ENCODE measurements at regions not wholly inside any gene's neighbourhood (a gene's known extent, or its start where the extent isn't known, plus 50 kb on each side); places are given as distances from the start of the nearest gene placed in this dataset.

- no peak overlapping the region for H3K4me2 ChIP-seq (ENCODE audit: low read depth, low read length)
- H3K27ac ChIP-seq (ENCODE audit: low read length): no peak overlapping the region
- DNase-seq: no peak
- H3K36me3 ChIP-seq (replicated peaks; ENCODE audit: insufficient read depth, low read length): no peaks in the 10 kb centered on the region
- no peak overlapping the region for H3K4me3 ChIP-seq (ENCODE audit: low read length)
- no peaks in the 10 kb centered on the region for H3K9me3 ChIP-seq (replicated peaks; ENCODE audit: insufficient read depth, low read length)
- no peaks in the 10 kb centered on the region for H4K20me1 ChIP-seq (ENCODE audit: insufficient read depth, low read length)
- no peaks in the 10 kb centered on the region for H3K79me2 ChIP-seq (ENCODE audit: low read length)
- no peak for TF ChIP-seq EZH2 (optimal IDR thresholded peaks at IDR 0.05; ENCODE audit: low read depth, low read length)
- no peak for TF ChIP-seq CTCF (IDR thresholded peaks at IDR 0.05; ENCODE audit: low read length)
- TF ChIP-seq EZH2phosphoT487 (IDR thresholded peaks at IDR 0.05; ENCODE audit: low read length): no peak
- H2AFZ ChIP-seq (ENCODE audit: low read length): no peak overlapping the region
- H3F3A ChIP-seq (ENCODE audit: insufficient read depth, low read length): no peaks in the 10 kb centered on the region
- H3K9ac ChIP-seq (ENCODE audit: low read length): no peak overlapping the region
- H3K9me2 ChIP-seq (replicated peaks; ENCODE audit: insufficient read depth, low read length): no peaks in the 10 kb centered on the region
- H3K27me3 ChIP-seq (replicated peaks; ENCODE audit: insufficient read depth, low read length): peaks cover 66% of the 10 kb centered on the region
- H3K4me1 ChIP-seq (ENCODE audit: low read length): no peaks in the 10 kb centered on the region
These were observed 133.8 kb downstream of the BRD1 start for GRCh38 chr22:49693848-49694247.

- H3K79me2 ChIP-seq (ENCODE audit: low read length): no peaks in the 10 kb centered on the region
- H3K9me2 ChIP-seq (replicated peaks; ENCODE audit: insufficient read depth, low read length): no peaks in the 10 kb centered on the region
- no peak overlapping the region for H3K9ac ChIP-seq (ENCODE audit: low read length)
- TF ChIP-seq EZH2phosphoT487 (IDR thresholded peaks at IDR 0.05; ENCODE audit: low read length) (no peak), CTCF (IDR thresholded peaks at IDR 0.05; ENCODE audit: low read length) (no peak), EZH2 (optimal IDR thresholded peaks at IDR 0.05; ENCODE audit: low read depth, low read length) (no peak)
- no peaks in the 10 kb centered on the region for H3K4me1 ChIP-seq (ENCODE audit: low read length)
- no peak overlapping the region for H3K4me2 ChIP-seq (ENCODE audit: low read depth, low read length)
- H3K9me3 ChIP-seq (replicated peaks; ENCODE audit: insufficient read depth, low read length): no peaks in the 10 kb centered on the region
- no peaks in the 10 kb centered on the region for H4K20me1 ChIP-seq (ENCODE audit: insufficient read depth, low read length)
- DNase-seq: no peak
- H3K27ac ChIP-seq (ENCODE audit: low read length): no peak overlapping the region
- no peak overlapping the region for H2AFZ ChIP-seq (ENCODE audit: low read length)
- no peaks in the 10 kb centered on the region for H3K36me3 ChIP-seq (replicated peaks; ENCODE audit: insufficient read depth, low read length)
- peaks cover 68% of the 10 kb centered on the region for H3K27me3 ChIP-seq (replicated peaks; ENCODE audit: insufficient read depth, low read length)
- no peak overlapping the region for H3K4me3 ChIP-seq (ENCODE audit: low read length)
- no peaks in the 10 kb centered on the region for H3F3A ChIP-seq (ENCODE audit: insufficient read depth, low read length)
These were observed 134.3 kb downstream of the BRD1 start for GRCh38 chr22:49693416-49693815.

GRCh38 chr22:49692499-49693225 lies 135.0 kb downstream of the BRD1 start:
- Histone ChIP-seq H3K4me2 (ENCODE audit: low read depth, low read length) (no peak overlapping the region), H4K20me1 (ENCODE audit: insufficient read depth, low read length) (no peaks in the 10 kb centered on the region), H3K4me1 (ENCODE audit: low read length) (no peaks in the 10 kb centered on the region), H3K27me3 (replicated peaks; ENCODE audit: insufficient read depth, low read length) (peaks cover 68% of the 10 kb centered on the region), H2AFZ (ENCODE audit: low read length) (no peak overlapping the region), H3F3A (ENCODE audit: insufficient read depth, low read length) (no peaks in the 10 kb centered on the region), H3K9ac (ENCODE audit: low read length) (no peak overlapping the region), H3K9me3 (replicated peaks; ENCODE audit: insufficient read depth, low read length) (no peaks in the 10 kb centered on the region), H3K27ac (ENCODE audit: low read length) (no peak overlapping the region), H3K79me2 (ENCODE audit: low read length) (no peaks in the 10 kb centered on the region), H3K36me3 (replicated peaks; ENCODE audit: insufficient read depth, low read length) (no peaks in the 10 kb centered on the region), H3K4me3 (ENCODE audit: low read length) (no peak overlapping the region), H3K9me2 (replicated peaks; ENCODE audit: insufficient read depth, low read length) (no peaks in the 10 kb centered on the region)
- no peak for TF ChIP-seq EZH2phosphoT487 (IDR thresholded peaks at IDR 0.05; ENCODE audit: low read length)
- no peak for TF ChIP-seq EZH2 (optimal IDR thresholded peaks at IDR 0.05; ENCODE audit: low read depth, low read length)
- TF ChIP-seq CTCF (IDR thresholded peaks at IDR 0.05; ENCODE audit: low read length): no peak
- DNase-seq: no peak

Data from MM.1S (cell line).